ENCODE measurements at regions not wholly inside any gene's neighbourhood (a gene's known extent, or its start where the extent isn't known, plus 50 kb on each side); places are given as distances from the start of the nearest gene placed in this dataset.

GRCh38 chr4:182144626-182145333, 98.4 kb upstream of the TENM3 start:
- H3K9ac ChIP-seq (ENCODE audit: control insufficient read depth, insufficient read depth, low read length), result no peak overlapping the region
- H3K4me1 ChIP-seq (ENCODE audit: control insufficient read depth, insufficient read depth, low read length), result no peaks in the 10 kb centered on the region
- no peak overlapping the region for H3K27ac ChIP-seq (ENCODE audit: control insufficient read depth, insufficient read depth)
- ChIA-PET CTCF (no interaction called here), SMC1A (ENCODE audit: uncharacterized antibody, unreplicated experiment) (interaction anchor here (1.5 kb wide), 1 partner anchor 27 kb away, joined by 4 read pairs; no protein-coding TSS in a partner anchor), POLR2A (no interaction called here), RAD21 (ENCODE audit: unreplicated experiment) (no interaction called here)
- no peaks in the 10 kb centered on the region for H3K9me3 ChIP-seq (replicated peaks; ENCODE audit: control insufficient read depth, insufficient read depth, low read length)
- H3K4me3 ChIP-seq, result no peak overlapping the region
- intact Hi-C loops (cut with micrococcal nuclease; ENCODE audit: unreplicated experiment) (no loop called here), in situ Hi-C loops (cut with MboI) (no loop called here)
- no peaks in the 10 kb centered on the region for H3K79me2 ChIP-seq (ENCODE audit: control insufficient read depth, insufficient read depth, low read length)
- H2AFZ ChIP-seq (ENCODE audit: control insufficient read depth, low read depth, low read length), result no peak overlapping the region
- no peak for FAIRE-seq
- H3K4me2 ChIP-seq (ENCODE audit: control insufficient read depth, insufficient read depth), result no peak overlapping the region; the same call in 1 of the 2 replicates
- 35% methylated on average over 21 of the region's 93 CpGs for WGBS (ENCODE audit: insufficient coverage, insufficient replicate concordance, low lambda C conversion rate, missing lambda C conversion rate)
- peaks cover 9 to 13% of the 10 kb centered on the region in 2 experiments for H3K27me3 ChIP-seq (replicated peaks in 1 of 2; ENCODE audit: control insufficient read depth in 2 of 2, insufficient read depth in 2 of 2, low read length in 1 of 2)
- H3K36me3 ChIP-seq (ENCODE audit: control insufficient read depth in 2 of 2, insufficient read depth in 2 of 2, low read length in 1 of 2), result no peaks in the 10 kb centered on the region
- no peaks in the 10 kb centered on the region for H4K20me1 ChIP-seq (ENCODE audit: control insufficient read depth, insufficient read depth)
- BruUV-seq (replicated peaks), result no TSS peak
- peak; percentile 15; the same call in 1 of the 3 replicates for ATAC-seq
- DNase-seq (ENCODE audit: low read depth, low spot score), result no peak
- TF ChIP-seq BCL3 (IDR thresholded peaks at IDR 0.05; ENCODE audit: borderline replicate concordance, insufficient read depth, low read depth, low read length, poor library complexity, severe bottlenecking) (no peak), LARP7 (IDR thresholded peaks at IDR 0.05) (no peak), EGR1 (IDR thresholded peaks at IDR 0.05; ENCODE audit: borderline replicate concordance in 1 of 2, low read depth in 2 of 2, low read length in 2 of 2) (no peak), BHLHE40 (IDR thresholded peaks at IDR 0.05; ENCODE audit: borderline replicate concordance in 1 of 2, low read depth in 2 of 2, low read length in 1 of 2) (no peak), ZNF207 (IDR thresholded peaks at IDR 0.05; ENCODE audit: borderline replicate concordance) (no peak), STAT1 (conservative IDR thresholded peaks at IDR 0.05) (no peak), ZBTB11 (CRISPR knock-in tag; IDR thresholded peaks at IDR 0.05) (no peak), ZBTB33 (IDR thresholded peaks at IDR 0.05) (no peak), RBBP5 (conservative IDR thresholded peaks at IDR 0.05) (no peak), NR2C2 (IDR thresholded peaks at IDR 0.05; ENCODE audit: borderline replicate concordance, control insufficient read depth, insufficient read length, low read depth) (no peak), TCF12 (IDR thresholded peaks at IDR 0.05; ENCODE audit: low read depth, low read length) (no peak), KLF5 (IDR thresholded peaks at IDR 0.05; ENCODE audit: partially characterized antibody) (no peak), BMI1 (IDR thresholded peaks at IDR 0.05; ENCODE audit: borderline replicate concordance) (no peak), SP1 (IDR thresholded peaks at IDR 0.05; ENCODE audit: low read depth, low read length) (no peak), JUNB (IDR thresholded peaks at IDR 0.05) (no peak), SMAD1 (IDR thresholded peaks at IDR 0.05; ENCODE audit: low read depth, partially characterized antibody) (no peak), RUNX3 (IDR thresholded peaks at IDR 0.05; ENCODE audit: low read length) (no peak), GATAD2B (conservative IDR thresholded peaks at IDR 0.05; ENCODE audit: low read depth) (no peak)

Data from GM12878 (cell line).